ENCODE measurements at regions not wholly inside any gene's neighbourhood (a gene's known extent, or its start where the extent isn't known, plus 50 kb on each side); places are given as distances from the start of the nearest gene placed in this dataset.

DNA sequence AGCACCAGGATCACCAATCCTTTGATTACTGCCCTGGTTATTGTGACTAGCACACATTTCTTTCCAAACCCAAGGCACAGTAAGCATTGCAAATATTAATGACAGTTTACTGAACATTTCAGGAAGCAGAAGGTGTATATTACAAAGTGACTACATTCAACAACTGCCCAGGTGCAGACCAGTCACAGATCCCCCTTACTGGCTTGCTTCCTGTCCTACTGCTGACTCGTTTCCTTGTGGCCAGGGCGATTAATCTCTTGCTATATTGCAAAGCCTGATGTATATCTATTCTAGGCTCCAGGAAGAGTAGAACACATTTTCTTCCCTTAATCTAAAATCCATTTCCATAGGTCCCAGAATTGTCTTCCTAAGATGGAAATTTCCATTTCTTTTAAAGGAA is 77.2 kb upstream of the EPHA7 start:
- TF ChIP-seq, protein P1, sequence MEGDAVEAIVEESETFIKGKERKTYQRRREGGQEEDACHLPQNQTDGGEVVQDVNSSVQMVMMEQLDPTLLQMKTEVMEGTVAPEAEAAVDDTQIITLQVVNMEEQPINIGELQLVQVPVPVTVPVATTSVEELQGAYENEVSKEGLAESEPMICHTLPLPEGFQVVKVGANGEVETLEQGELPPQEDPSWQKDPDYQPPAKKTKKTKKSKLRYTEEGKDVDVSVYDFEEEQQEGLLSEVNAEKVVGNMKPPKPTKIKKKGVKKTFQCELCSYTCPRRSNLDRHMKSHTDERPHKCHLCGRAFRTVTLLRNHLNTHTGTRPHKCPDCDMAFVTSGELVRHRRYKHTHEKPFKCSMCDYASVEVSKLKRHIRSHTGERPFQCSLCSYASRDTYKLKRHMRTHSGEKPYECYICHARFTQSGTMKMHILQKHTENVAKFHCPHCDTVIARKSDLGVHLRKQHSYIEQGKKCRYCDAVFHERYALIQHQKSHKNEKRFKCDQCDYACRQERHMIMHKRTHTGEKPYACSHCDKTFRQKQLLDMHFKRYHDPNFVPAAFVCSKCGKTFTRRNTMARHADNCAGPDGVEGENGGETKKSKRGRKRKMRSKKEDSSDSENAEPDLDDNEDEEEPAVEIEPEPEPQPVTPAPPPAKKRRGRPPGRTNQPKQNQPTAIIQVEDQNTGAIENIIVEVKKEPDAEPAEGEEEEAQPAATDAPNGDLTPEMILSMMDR (IDR thresholded peaks at IDR 0.05; ENCODE audit: low read depth, low read length, missing input control) = no peak
- TF ChIP-seq RAD21 (IDR thresholded peaks at IDR 0.05) (no peak), GABPA (IDR thresholded peaks at IDR 0.05 in 1 of 2, conservative IDR thresholded peaks at IDR 0.05 in 1 of 2) (no peak), NR2F2 (IDR thresholded peaks at IDR 0.05) (no peak), REST (IDR thresholded peaks at IDR 0.05) (no peak), SP1 (IDR thresholded peaks at IDR 0.05) (no peak), FOXA1 (IDR thresholded peaks at IDR 0.05) (no peak), JUND (IDR thresholded peaks at IDR 0.05) (no peak), YY1 (IDR thresholded peaks at IDR 0.05) (no peak), HNF4A (conservative IDR thresholded peaks at IDR 0.05) (no peak), ZBTB33 (IDR thresholded peaks at IDR 0.05) (no peak)
- TF ChIP-seq, protein P2, sequence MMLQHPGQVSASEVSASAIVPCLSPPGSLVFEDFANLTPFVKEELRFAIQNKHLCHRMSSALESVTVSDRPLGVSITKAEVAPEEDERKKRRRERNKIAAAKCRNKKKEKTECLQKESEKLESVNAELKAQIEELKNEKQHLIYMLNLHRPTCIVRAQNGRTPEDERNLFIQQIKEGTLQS (IDR thresholded peaks at IDR 0.05) = no peak
